GM12878 (cell line): ENCODE measurements at regions not wholly inside any gene's neighbourhood (a gene's known extent, or its start where the extent isn't known, plus 50 kb on each side); places are given as distances from the start of the nearest gene placed in this dataset.

Experiments used
- ATAC-seq: fragments of 200-7000 bp; cut with Tn5 transposase; 3 replicates; pipeline ENCODE4 v1.9.1; 2020; ENCODE audit warnings: mild to moderate bottlenecking, moderate library complexity
- BruUV-seq: library from RNA; stranded (reverse); fragments of 400-500 nt; replicated peaks from 2 replicates; lab custom pipeline; 2021; lab: Mats Ljungman, UMichigan
- CTCF ChIA-PET: fragments of 300-600 bp; sonication (Branson Sonifier 250); formaldehyde crosslinking; extraction: SDS; loops from one replicate; lab custom pipeline; 2021; ENCODE audit warnings: inconsistent platforms; lab: Yijun Ruan, JAX
- POLR2A ChIA-PET: fragments of 350-600 bp; formaldehyde crosslinking; extraction: SDS; loops from one replicate; lab custom pipeline; 2021; ENCODE audit warnings: inconsistent platforms; lab: Charles Lee
- RAD21 ChIA-PET: fragments of 300-600 bp; sonication (Branson Sonifier 250); formaldehyde crosslinking; loops from one replicate; lab custom pipeline; 2023; ENCODE audit warnings: antibody characterized with exemption; ENCODE audit not compliant: unreplicated experiment; lab: Charles Lee
- SMC1A ChIA-PET: fragments of 300-600 bp; sonication (Branson Sonifier 250); formaldehyde crosslinking; loops from one replicate; lab custom pipeline; 2023; ENCODE audit not compliant: unreplicated experiment, uncharacterized antibody; lab: Charles Lee
- DNase-seq: peaks from one replicate; pipeline ENCODE4 v3.0.0-alpha.2; 2011; ENCODE audit warnings: low read depth, low spot score
- FAIRE-seq: peaks from 3 replicates; lab custom pipeline; 2011; peaks lifted over from hg19 to GRCh38; lab: Jason Lieb, UNC
- H2AFZ ChIP-seq: 2 replicates; pipeline ENCODE4 v1.6.0; 2011; ENCODE audit warnings: low read depth, low read length, control low read depth; ENCODE audit not compliant: control insufficient read depth
- H3K27ac ChIP-seq: 2 replicates; pipeline ENCODE4 v1.5.1; 2011; ENCODE audit warnings: control low read depth; ENCODE audit not compliant: control insufficient read depth, insufficient read depth
- H3K27me3 ChIP-seq, 2 experiments: replicated peaks in 1 of 2; 2 replicates each; pipeline versions ENCODE4 v1.6.0 to v1.6.1; 2011; ENCODE audit warnings: low read length in 1 of 2; ENCODE audit not compliant: control insufficient read depth in 2 of 2, insufficient read depth in 2 of 2
- H3K36me3 ChIP-seq, 2 experiments: 2 replicates each; pipeline ENCODE4 v1.5.1; 2011; ENCODE audit warnings: low read length in 1 of 2; ENCODE audit not compliant: control insufficient read depth in 2 of 2, insufficient read depth in 2 of 2
- H3K4me1 ChIP-seq: 2 replicates; pipeline ENCODE4 v1.6.1; 2011; ENCODE audit warnings: mild to moderate bottlenecking, low read length, moderate library complexity, mixed read lengths; ENCODE audit not compliant: control insufficient read depth, insufficient read depth
- H3K4me2 ChIP-seq: 2 replicates; pipeline ENCODE4 v1.6.0; 2011; ENCODE audit warnings: control low read depth; ENCODE audit not compliant: control insufficient read depth, insufficient read depth
- H3K4me3 ChIP-seq: fragments of 200-600 bp; sonication (generic); 2 replicates; pipeline ENCODE4 v1.5.1; 2016
- H3K79me2 ChIP-seq: 2 replicates; pipeline ENCODE4 v1.6.0; 2011; ENCODE audit warnings: low read length; ENCODE audit not compliant: control insufficient read depth, insufficient read depth
- H3K9ac ChIP-seq: 2 replicates; pipeline ENCODE4 v1.8.0; 2011; ENCODE audit warnings: low read length, control low read depth, mixed read lengths; ENCODE audit not compliant: control insufficient read depth, insufficient read depth
- H3K9me3 ChIP-seq: replicated peaks from 3 replicates; pipeline ENCODE4 v1.5.1; 2011; ENCODE audit warnings: mild to moderate bottlenecking, low read length; ENCODE audit not compliant: control insufficient read depth, insufficient read depth
- H4K20me1 ChIP-seq: 2 replicates; pipeline ENCODE4 v1.6.0; 2011; ENCODE audit not compliant: control insufficient read depth, insufficient read depth
- CHD4 ChIP-seq: fragments of 200-600 bp; sonication (generic); IDR thresholded peaks from 2 replicates; pipeline ENCODE4 v1.6.1; 2016; ENCODE audit warnings: mild to moderate bottlenecking
- CREM ChIP-seq: IDR thresholded peaks from 2 replicates; pipeline ENCODE4 v1.6.1; 2014; ENCODE audit warnings: antibody characterized with exemption, low read depth
- EZH2 ChIP-seq: IDR thresholded peaks from 2 replicates; pipeline ENCODE4 v1.6.1; 2012; ENCODE audit warnings: low read depth, mild to moderate bottlenecking, control low read depth, inconsistent platforms, low read length, borderline replicate concordance; ENCODE audit not compliant: control insufficient read depth
- IRF3 ChIP-seq: fragments of 450-650 bp; IDR thresholded peaks from 2 replicates; pipeline ENCODE4 v1.6.1; 2014; ENCODE audit warnings: mild to moderate bottlenecking
- JUND ChIP-seq: IDR thresholded peaks from 2 replicates; pipeline ENCODE4 v1.6.1; 2012; ENCODE audit warnings: low read depth, mild to moderate bottlenecking, low read length, improper control_type of control experiment, moderate library complexity
- RAD51 ChIP-seq: fragments of 450-650 bp; IDR thresholded peaks from 2 replicates; pipeline ENCODE4 v1.6.1; 2016; ENCODE audit warnings: moderate library complexity, mild to moderate bottlenecking, inconsistent platforms
- SMARCA5 ChIP-seq: fragments of 450-650 bp; IDR thresholded peaks from 2 replicates; pipeline ENCODE4 v1.6.1; 2017; ENCODE audit warnings: mild to moderate bottlenecking
- ZBTB40 ChIP-seq: fragments of 450-650 bp; IDR thresholded peaks from 2 replicates; pipeline ENCODE4 v1.6.1; 2016; ENCODE audit warnings: mild to moderate bottlenecking, moderate library complexity, borderline replicate concordance
- ZNF622 ChIP-seq: fragments of 450-650 bp; IDR thresholded peaks from 2 replicates; pipeline ENCODE4 v1.6.1; 2017; ENCODE audit warnings: mild to moderate bottlenecking, inconsistent platforms
- whole genome bisulfite sequencing: methylation state at CpG from one replicate; pipeline ENCODE4 v1.1.6; 2016; ENCODE audit warnings: low lambda C conversion rate; ENCODE audit not compliant: insufficient replicate concordance, insufficient coverage; ENCODE audit errors: missing lambda C conversion rate; 5-methylcytosine and 5-hydroxymethylcytosine counted together
- in situ Hi-C: fragments of 300-500 bp; cut with MboI; formaldehyde crosslinking; loops from 9 replicates; pipeline ENCODE4 v1.14.3; 2018; ENCODE audit warnings: mixed read lengths
- intact Hi-C: fragments of 100-400 bp; cut with micrococcal nuclease; formaldehyde crosslinking; loops from one replicate; pipeline ENCODE4 v1.14.2; 2022; ENCODE audit not compliant: unreplicated experiment

GRCh38 chr16:79310710-79311109, 289.8 kb downstream of the MAF start (continued):
- no peak for TF ChIP-seq IRF3

GRCh38 chr16:79309606-79310005, 290.9 kb downstream of the MAF start:
- ChIA-PET SMC1A (no interaction called here), RAD21 (no interaction called here), POLR2A (no interaction called here), CTCF (no interaction called here)
- Histone ChIP-seq H3K4me3 (no peak overlapping the region), H3K36me3 (no peaks in the 10 kb centered on the region), H3K27ac (no peak overlapping the region), H3K79me2 (no peaks in the 10 kb centered on the region), H3K4me2 (no peak overlapping the region), H3K4me1 (no peaks in the 10 kb centered on the region), H3K9me3 (no peaks in the 10 kb centered on the region; the same call in 2 of the 3 replicates), H3K9ac (no peak overlapping the region), H2AFZ (no peak overlapping the region), H4K20me1 (no peaks in the 10 kb centered on the region), H3K27me3 (peaks cover 0 to 4% of the 10 kb centered on the region in 2 experiments; a peak in 1 of 4 replicates)
- DNase-seq (no peak), ATAC-seq (no peak), FAIRE-seq (no peak)
- TF ChIP-seq SMARCA5 (no peak), ZNF622 (no peak), EZH2 (no peak), CREM (no peak), RAD51 (no peak), JUND (no peak), ZBTB40 (no peak), CHD4 (no peak)
- in situ Hi-C loops = no loop called here
- no TSS peak for BruUV-seq
- WGBS = 25% methylated on average over 6 of the region's 6 CpGs
- intact Hi-C loops = no loop called here
